GM18858 (cell line): ENCODE measurements at regions not wholly inside any gene's neighbourhood (a gene's known extent, or its start where the extent isn't known, plus 50 kb on each side); places are given as distances from the start of the nearest gene placed in this dataset.

ENCODE experiments used
- ATAC-seq: cut with Tn5 transposase; IDR thresholded peaks from one replicate; pipeline ENCODE4 v1.9.1; 2021; ENCODE audit not compliant: unreplicated experiment

GRCh38 chr3:59265566-59265965 lies 215.7 kb upstream of the CFAP20DC start:
- ATAC-seq, result no peak

- no peak for ATAC-seq
These were observed 214.5 kb upstream of the CFAP20DC start for GRCh38 chr3:59264366-59264765.

GRCh38 chr3:59263152-59263551 lies 213.3 kb upstream of the CFAP20DC start:
- ATAC-seq, result no peak

- ATAC-seq, result peak; percentile 86
These were observed 212.3 kb upstream of the CFAP20DC start for GRCh38 chr3:59262076-59262498.

- ATAC-seq, result no peak
These were observed 211.2 kb upstream of the CFAP20DC start for GRCh38 chr3:59261009-59261408.

- no peak for ATAC-seq
These were observed 208.9 kb upstream of the CFAP20DC start for GRCh38 chr3:59258550-59259260.

- ATAC-seq, result no peak
These were observed 207.7 kb upstream of the CFAP20DC start for GRCh38 chr3:59257506-59257905.

GRCh38 chr3:59256230-59256629 lies 206.4 kb upstream of the CFAP20DC start:
- no peak for ATAC-seq

GRCh38 chr3:59254976-59255375 lies 205.2 kb upstream of the CFAP20DC start:
- ATAC-seq, result no peak

GRCh38 chr3:59254433-59254832 lies 204.6 kb upstream of the CFAP20DC start:
- ATAC-seq, result no peak

GRCh38 chr3:59253523-59253922 lies 203.7 kb upstream of the CFAP20DC start:
- ATAC-seq, result no peak

GRCh38 chr3:59251869-59252268 lies 202.0 kb upstream of the CFAP20DC start:
- no peak for ATAC-seq

- no peak for ATAC-seq
These were observed 200.8 kb upstream of the CFAP20DC start for GRCh38 chr3:59250600-59250999.

- ATAC-seq, result no peak
These were observed 200.0 kb upstream of the CFAP20DC start for GRCh38 chr3:59249698-59250361.

- no peak for ATAC-seq
These were observed 199.2 kb upstream of the CFAP20DC start for GRCh38 chr3:59249004-59249403.

- ATAC-seq, result peak; percentile 61
These were observed 197.6 kb upstream of the CFAP20DC start for GRCh38 chr3:59247402-59247841.

- ATAC-seq, result peak; percentile 62
These were observed 197.0 kb upstream of the CFAP20DC start for GRCh38 chr3:59246719-59247401.

- ATAC-seq, result no peak
These were observed 196.2 kb upstream of the CFAP20DC start for GRCh38 chr3:59245859-59246501.

- ATAC-seq, result no peak
These were observed 195.6 kb upstream of the CFAP20DC start for GRCh38 chr3:59245300-59245858.

GRCh38 chr3:59244343-59244742 lies 194.5 kb upstream of the CFAP20DC start:
- ATAC-seq, result no peak

- no peak for ATAC-seq
These were observed 193.7 kb upstream of the CFAP20DC start for GRCh38 chr3:59243476-59243875.
